PFSK-1 (cell line): ENCODE measurements at regions not wholly inside any gene's neighbourhood (a gene's known extent, or its start where the extent isn't known, plus 50 kb on each side); places are given as distances from the start of the nearest gene placed in this dataset.

Experiments
- FOXP2 ChIP-seq: optimal IDR thresholded peaks from 2 replicates; pipeline ENCODE3; 2011; ENCODE audit warnings: borderline replicate concordance, control low read depth, inconsistent platforms; ENCODE audit not compliant: insufficient read depth; ENCODE audit errors: extremely low read length, extremely low read depth
- POLR2AphosphoS5 ChIP-seq: IDR thresholded peaks from 2 replicates; pipeline ENCODE4 v1.6.1; 2012; ENCODE audit warnings: low read depth, mild to moderate bottlenecking, control low read depth, low read length, moderate library complexity
- SIN3A ChIP-seq: IDR thresholded peaks from 2 replicates; pipeline ENCODE4 v1.6.1; 2012; ENCODE audit warnings: mild to moderate bottlenecking, low read length, moderate library complexity, borderline replicate concordance; ENCODE audit not compliant: insufficient read depth
- TAF1 ChIP-seq: IDR thresholded peaks from 2 replicates; pipeline ENCODE4 v1.6.1; 2012; ENCODE audit warnings: low read length, control low read depth, borderline replicate concordance; ENCODE audit not compliant: insufficient read depth
- TF ChIP-seq, protein P1 (sequence below), 2 experiments: IDR thresholded peaks; 2 replicates each; pipeline versions ENCODE4 v1.6.1 to v1.8.0; 2011 to 2012; ENCODE audit warnings: low read depth in 2 of 2, low read length in 2 of 2, control low read depth in 1 of 2, inconsistent platforms in 1 of 2, mild to moderate bottlenecking in 1 of 2, moderate library complexity in 1 of 2; ENCODE audit not compliant: insufficient read depth in 1 of 2

DNA sequence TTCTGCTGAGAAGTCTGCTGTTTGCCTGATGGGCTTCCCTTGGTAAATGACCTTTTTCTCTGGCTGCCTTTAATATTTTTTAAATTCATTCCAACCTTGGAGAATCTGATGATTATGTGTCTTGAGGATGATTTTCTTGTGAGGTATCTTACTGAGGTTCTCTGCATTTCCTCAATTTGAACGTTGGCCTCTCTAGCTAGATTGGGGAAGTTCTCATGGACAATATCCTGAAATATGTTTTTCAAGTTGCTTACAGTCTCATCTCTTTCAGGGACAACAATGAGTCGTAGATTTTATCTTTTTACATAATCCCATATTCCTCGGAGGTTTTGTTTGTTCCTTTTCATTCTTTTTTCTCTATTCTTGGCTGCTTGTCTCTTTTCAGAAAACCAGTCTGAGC, 208.4 kb downstream of the KIF20B start:
- TF ChIP-seq SIN3A (no peak), FOXP2 (no peak), TAF1 (no peak), POLR2AphosphoS5 (no peak)
- TF ChIP-seq, protein P1, sequence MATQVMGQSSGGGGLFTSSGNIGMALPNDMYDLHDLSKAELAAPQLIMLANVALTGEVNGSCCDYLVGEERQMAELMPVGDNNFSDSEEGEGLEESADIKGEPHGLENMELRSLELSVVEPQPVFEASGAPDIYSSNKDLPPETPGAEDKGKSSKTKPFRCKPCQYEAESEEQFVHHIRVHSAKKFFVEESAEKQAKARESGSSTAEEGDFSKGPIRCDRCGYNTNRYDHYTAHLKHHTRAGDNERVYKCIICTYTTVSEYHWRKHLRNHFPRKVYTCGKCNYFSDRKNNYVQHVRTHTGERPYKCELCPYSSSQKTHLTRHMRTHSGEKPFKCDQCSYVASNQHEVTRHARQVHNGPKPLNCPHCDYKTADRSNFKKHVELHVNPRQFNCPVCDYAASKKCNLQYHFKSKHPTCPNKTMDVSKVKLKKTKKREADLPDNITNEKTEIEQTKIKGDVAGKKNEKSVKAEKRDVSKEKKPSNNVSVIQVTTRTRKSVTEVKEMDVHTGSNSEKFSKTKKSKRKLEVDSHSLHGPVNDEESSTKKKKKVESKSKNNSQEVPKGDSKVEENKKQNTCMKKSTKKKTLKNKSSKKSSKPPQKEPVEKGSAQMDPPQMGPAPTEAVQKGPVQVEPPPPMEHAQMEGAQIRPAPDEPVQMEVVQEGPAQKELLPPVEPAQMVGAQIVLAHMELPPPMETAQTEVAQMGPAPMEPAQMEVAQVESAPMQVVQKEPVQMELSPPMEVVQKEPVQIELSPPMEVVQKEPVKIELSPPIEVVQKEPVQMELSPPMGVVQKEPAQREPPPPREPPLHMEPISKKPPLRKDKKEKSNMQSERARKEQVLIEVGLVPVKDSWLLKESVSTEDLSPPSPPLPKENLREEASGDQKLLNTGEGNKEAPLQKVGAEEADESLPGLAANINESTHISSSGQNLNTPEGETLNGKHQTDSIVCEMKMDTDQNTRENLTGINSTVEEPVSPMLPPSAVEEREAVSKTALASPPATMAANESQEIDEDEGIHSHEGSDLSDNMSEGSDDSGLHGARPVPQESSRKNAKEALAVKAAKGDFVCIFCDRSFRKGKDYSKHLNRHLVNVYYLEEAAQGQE (IDR thresholded peaks at IDR 0.05; ENCODE audit: insufficient read depth in 1 of 2, low read depth in 2 of 2, low read length in 2 of 2) = no peak

DNA sequence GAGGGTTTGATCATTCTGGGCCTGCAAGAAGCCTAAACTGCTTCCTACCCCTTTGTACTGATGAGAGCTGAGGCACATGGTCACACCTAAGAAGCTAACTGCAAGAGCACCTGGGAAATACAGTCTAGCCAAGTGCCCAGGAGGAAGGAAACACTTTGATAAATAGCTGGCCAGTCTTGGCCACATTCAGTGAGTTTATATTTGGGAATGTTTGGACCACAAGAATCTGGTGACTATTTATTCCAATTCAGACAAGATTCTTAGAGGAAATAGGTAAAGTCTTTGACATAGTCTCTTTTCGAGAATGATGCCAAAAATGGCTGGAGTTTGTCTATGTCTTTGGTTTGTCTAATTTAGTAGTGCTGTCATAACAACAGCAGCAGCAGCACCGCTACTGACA, 213.6 kb downstream of the KIF20B start:
- TF ChIP-seq, protein P1 (IDR thresholded peaks at IDR 0.05; ENCODE audit: insufficient read depth in 1 of 2, low read depth in 2 of 2, low read length in 2 of 2) = no peak
- no peak for TF ChIP-seq FOXP2
- TF ChIP-seq POLR2AphosphoS5 = no peak
- TF ChIP-seq TAF1 = no peak
- no peak for TF ChIP-seq SIN3A

DNA sequence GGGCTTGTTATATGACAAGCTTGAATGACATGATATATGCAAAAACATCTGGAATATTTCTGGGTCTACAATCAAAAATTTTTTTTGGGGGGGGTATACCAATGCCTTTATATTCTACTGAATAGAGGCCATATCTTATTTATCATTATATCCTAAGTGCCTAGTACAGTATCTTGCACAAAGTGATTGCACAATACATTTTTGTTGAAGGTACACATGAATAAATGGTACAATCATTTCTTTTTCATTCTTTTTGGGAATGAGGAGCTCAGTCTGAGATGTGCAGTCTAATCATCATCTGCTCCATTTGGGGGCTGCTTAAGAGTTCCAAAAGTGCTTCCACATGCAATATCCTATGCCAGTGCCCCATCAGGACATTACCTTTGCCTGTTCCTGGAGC, 214.6 kb downstream of the KIF20B start:
- TF ChIP-seq TAF1 (no peak), POLR2AphosphoS5 (no peak), SIN3A (no peak), FOXP2 (no peak)
- TF ChIP-seq, protein P1 (IDR thresholded peaks at IDR 0.05; ENCODE audit: insufficient read depth in 1 of 2, low read depth in 2 of 2, low read length in 2 of 2) = no peak

DNA sequence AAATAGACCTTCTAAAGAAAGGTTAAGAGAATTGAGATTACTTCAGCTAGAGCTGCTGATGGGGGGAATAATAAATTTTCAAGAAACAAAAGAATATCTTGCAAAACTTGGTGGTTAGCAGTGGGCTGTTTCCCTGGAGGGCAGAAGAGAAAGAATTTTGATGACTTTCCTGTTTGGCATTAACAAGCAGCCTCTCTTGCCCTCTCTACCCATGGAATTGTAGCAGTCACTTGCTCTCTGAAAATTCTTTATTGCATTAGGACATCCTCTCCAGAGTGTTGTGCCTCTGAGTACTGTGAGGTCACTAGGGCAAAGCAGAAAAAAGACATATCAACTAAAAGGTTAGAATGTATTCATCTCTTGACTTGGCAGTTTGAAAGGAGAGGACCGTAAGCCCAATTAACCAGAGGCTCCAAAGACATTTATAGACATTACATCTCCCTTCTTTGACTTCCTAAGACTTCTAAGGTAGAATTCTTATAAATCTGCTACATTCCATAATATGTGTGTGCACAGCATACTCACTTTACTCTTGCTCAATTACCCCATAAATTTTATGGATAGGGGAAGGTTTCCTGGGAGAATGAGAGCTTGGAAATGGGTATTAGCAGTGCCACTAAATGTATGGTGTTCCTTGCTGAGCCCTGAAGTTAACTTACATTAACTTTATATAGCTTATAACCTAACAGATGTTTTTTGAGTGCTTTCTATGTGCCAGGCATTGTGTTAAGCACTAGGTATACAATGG, 215.3 kb downstream of the KIF20B start:
- TF ChIP-seq FOXP2 = no peak
- TF ChIP-seq SIN3A = no peak
- TF ChIP-seq TAF1 = no peak
- TF ChIP-seq, protein P1 (IDR thresholded peaks at IDR 0.05; ENCODE audit: insufficient read depth in 1 of 2, low read depth in 2 of 2, low read length in 2 of 2) = no peak
- no peak for TF ChIP-seq POLR2AphosphoS5

DNA sequence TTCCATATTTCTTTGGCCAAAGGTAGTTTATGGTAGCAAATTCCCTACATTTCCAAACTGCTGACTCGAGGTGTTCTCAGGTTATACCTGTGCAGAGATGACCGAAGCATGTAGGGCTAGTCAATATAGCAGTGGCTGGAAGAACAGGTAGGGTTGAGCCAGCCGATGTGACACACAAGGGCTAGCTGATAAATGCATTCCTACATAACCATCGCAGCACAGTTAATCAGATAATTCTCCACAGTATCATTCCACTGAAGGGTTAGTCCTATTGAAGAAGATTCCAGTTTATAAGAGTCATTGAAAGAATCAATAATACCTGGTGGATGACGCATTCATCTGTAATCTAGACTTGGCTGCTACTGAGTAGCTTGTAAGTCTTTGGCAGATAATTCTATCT, 220.0 kb downstream of the KIF20B start:
- TF ChIP-seq POLR2AphosphoS5 = no peak
- TF ChIP-seq FOXP2 = no peak
- TF ChIP-seq TAF1 = no peak
- TF ChIP-seq, protein P1 (IDR thresholded peaks at IDR 0.05; ENCODE audit: insufficient read depth in 1 of 2, low read depth in 2 of 2, low read length in 2 of 2) = no peak
- no peak for TF ChIP-seq SIN3A
